ENCODE measurements at regions not wholly inside any gene's neighbourhood (a gene's known extent, or its start where the extent isn't known, plus 50 kb on each side); places are given as distances from the start of the nearest gene placed in this dataset.

- H3K9me3 ChIP-seq (ENCODE audit: control insufficient read depth in 2 of 2, low read length in 2 of 2): no peaks in the 10 kb centered on the region
- H3K27me3 ChIP-seq (ENCODE audit: control insufficient read depth in 2 of 2, insufficient read depth in 2 of 2, low read length in 2 of 2): no peaks in the 10 kb centered on the region
- H3K27ac ChIP-seq (ENCODE audit: low read depth in 2 of 2, low read length in 2 of 2): no peak overlapping the region
- no peaks in the 10 kb centered on the region for H3K36me3 ChIP-seq (ENCODE audit: control insufficient read depth in 2 of 2, insufficient read depth in 2 of 2, low read length in 2 of 2)
- no peak overlapping the region for H3K9ac ChIP-seq (ENCODE audit: low read depth in 1 of 2, low read length in 2 of 2)
- no peak overlapping the region for H3K4me3 ChIP-seq (ENCODE audit: low read length in 2 of 2)
- no peaks in the 10 kb centered on the region for H3K4me1 ChIP-seq (ENCODE audit: control insufficient read depth in 2 of 2, insufficient read depth in 2 of 2, low read length in 2 of 2)
These were observed 80.4 kb downstream of the EDNRB start for GRCh38 chr13:77838271-77838670.

- H3K27me3 ChIP-seq (ENCODE audit: control insufficient read depth in 2 of 2, insufficient read depth in 2 of 2, low read length in 2 of 2): no peaks in the 10 kb centered on the region
These were observed 82.2 kb downstream of the EDNRB start for GRCh38 chr13:77836423-77836822.

DNA sequence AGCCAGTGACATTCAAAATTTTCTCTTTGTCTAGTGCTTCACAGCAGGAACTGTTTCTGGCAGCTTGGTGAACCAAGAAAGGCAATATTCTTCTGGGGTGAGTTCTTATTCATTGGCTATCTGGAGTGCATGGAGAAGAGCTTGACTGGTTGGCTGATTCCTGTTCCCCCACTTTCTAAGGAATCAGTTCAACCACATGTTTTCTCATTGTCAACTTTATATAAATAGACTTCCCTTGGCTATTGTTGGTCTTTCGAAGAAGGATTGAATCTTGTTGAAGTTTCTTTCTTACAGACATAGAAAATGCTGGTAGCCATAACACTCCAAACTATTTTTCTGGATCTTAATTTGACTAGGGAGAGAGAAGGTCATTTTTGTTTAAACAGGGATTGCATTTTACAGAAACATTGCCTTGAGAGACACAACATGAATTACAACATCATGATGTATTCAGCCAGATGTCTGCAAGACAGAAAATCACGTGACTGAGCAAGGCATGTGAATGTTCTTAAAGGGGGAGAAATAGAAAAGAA, 85.2 kb downstream of the EDNRB start:
- Histone ChIP-seq H3K4me3 (ENCODE audit: low read length in 2 of 2) (no peak overlapping the region), H3K36me3 (ENCODE audit: control insufficient read depth in 2 of 2, insufficient read depth in 2 of 2, low read length in 2 of 2) (no peaks in the 10 kb centered on the region), H3K9ac (ENCODE audit: low read depth in 1 of 2, low read length in 2 of 2) (no peak overlapping the region), H3K27ac (ENCODE audit: low read depth in 2 of 2, low read length in 2 of 2) (peak overlapping the region in 1 of 2 donors; percentile 1), H3K27me3 (ENCODE audit: control insufficient read depth in 2 of 2, insufficient read depth in 2 of 2, low read length in 2 of 2) (no peaks in the 10 kb centered on the region), H3K9me3 (ENCODE audit: control insufficient read depth in 2 of 2, low read length in 2 of 2) (no peaks in the 10 kb centered on the region), H3K4me1 (ENCODE audit: control insufficient read depth in 2 of 2, insufficient read depth in 2 of 2, low read length in 2 of 2) (no peaks in the 10 kb centered on the region)

More at GRCh38 chr13:77836423-77836822, 82.2 kb downstream of the EDNRB start:
- H3K36me3 ChIP-seq (ENCODE audit: control insufficient read depth in 2 of 2, insufficient read depth in 2 of 2, low read length in 2 of 2): no peaks in the 10 kb centered on the region
- H3K9me3 ChIP-seq (ENCODE audit: control insufficient read depth in 2 of 2, low read length in 2 of 2): no peaks in the 10 kb centered on the region
- H3K4me1 ChIP-seq (ENCODE audit: control insufficient read depth in 2 of 2, insufficient read depth in 2 of 2, low read length in 2 of 2): no peaks in the 10 kb centered on the region
- H3K9ac ChIP-seq (ENCODE audit: low read depth in 1 of 2, low read length in 2 of 2): no peak overlapping the region
- H3K27ac ChIP-seq (ENCODE audit: low read depth in 2 of 2, low read length in 2 of 2): peak overlapping the region in 1 of 2 donors; percentile 10
- no peak overlapping the region for H3K4me3 ChIP-seq (ENCODE audit: low read length in 2 of 2)

GRCh38 chr13:77832339-77833100, 86.1 kb downstream of the EDNRB start:
- Histone ChIP-seq H3K9ac (ENCODE audit: low read depth in 1 of 2, low read length in 2 of 2) (no peak overlapping the region), H3K27ac (ENCODE audit: low read depth in 2 of 2, low read length in 2 of 2) (no peak overlapping the region), H3K27me3 (ENCODE audit: control insufficient read depth in 2 of 2, insufficient read depth in 2 of 2, low read length in 2 of 2) (no peaks in the 10 kb centered on the region), H3K9me3 (ENCODE audit: control insufficient read depth in 2 of 2, low read length in 2 of 2) (no peaks in the 10 kb centered on the region), H3K4me3 (ENCODE audit: low read length in 2 of 2) (no peak overlapping the region), H3K36me3 (ENCODE audit: control insufficient read depth in 2 of 2, insufficient read depth in 2 of 2, low read length in 2 of 2) (no peaks in the 10 kb centered on the region), H3K4me1 (ENCODE audit: control insufficient read depth in 2 of 2, insufficient read depth in 2 of 2, low read length in 2 of 2) (no peaks in the 10 kb centered on the region)

- Histone ChIP-seq H3K27ac (ENCODE audit: low read depth in 2 of 2, low read length in 2 of 2) (no peak overlapping the region), H3K9me3 (ENCODE audit: control insufficient read depth in 2 of 2, low read length in 2 of 2) (no peaks in the 10 kb centered on the region), H3K36me3 (ENCODE audit: control insufficient read depth in 2 of 2, insufficient read depth in 2 of 2, low read length in 2 of 2) (no peaks in the 10 kb centered on the region), H3K4me3 (ENCODE audit: low read length in 2 of 2) (no peak overlapping the region), H3K4me1 (ENCODE audit: control insufficient read depth in 2 of 2, insufficient read depth in 2 of 2, low read length in 2 of 2) (no peaks in the 10 kb centered on the region), H3K9ac (ENCODE audit: low read depth in 1 of 2, low read length in 2 of 2) (no peak overlapping the region), H3K27me3 (ENCODE audit: control insufficient read depth in 2 of 2, insufficient read depth in 2 of 2, low read length in 2 of 2) (no peaks in the 10 kb centered on the region)
These were observed 86.8 kb downstream of the EDNRB start for GRCh38 chr13:77831866-77832265.

DNA sequence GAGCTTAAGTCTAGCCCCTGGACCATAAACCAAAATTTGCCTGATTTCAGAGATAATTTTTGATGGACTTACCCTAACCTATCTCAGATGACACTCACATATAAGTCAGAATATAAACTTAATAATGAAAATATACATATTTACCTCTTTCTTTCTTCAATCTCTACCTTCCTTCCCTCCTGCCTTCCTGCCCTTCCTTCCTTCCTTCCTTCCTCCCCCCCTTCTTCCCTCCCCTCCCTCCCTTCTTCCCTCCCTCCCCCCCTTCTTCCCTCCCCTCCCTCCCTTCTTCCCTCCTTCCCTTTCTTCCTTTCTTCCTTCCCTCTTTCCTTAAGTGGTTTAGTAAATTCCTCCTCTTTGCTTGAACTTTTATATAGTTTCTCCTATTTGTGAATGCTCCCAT, 88.7 kb downstream of the EDNRB start:
- Histone ChIP-seq H3K4me1 (ENCODE audit: control insufficient read depth in 2 of 2, insufficient read depth in 2 of 2, low read length in 2 of 2) (no peaks in the 10 kb centered on the region), H3K36me3 (ENCODE audit: control insufficient read depth in 2 of 2, insufficient read depth in 2 of 2, low read length in 2 of 2) (no peaks in the 10 kb centered on the region), H3K9me3 (ENCODE audit: control insufficient read depth in 2 of 2, low read length in 2 of 2) (no peaks in the 10 kb centered on the region), H3K9ac (ENCODE audit: low read depth in 1 of 2, low read length in 2 of 2) (no peak overlapping the region), H3K27me3 (ENCODE audit: control insufficient read depth in 2 of 2, insufficient read depth in 2 of 2, low read length in 2 of 2) (no peaks in the 10 kb centered on the region), H3K4me3 (ENCODE audit: low read length in 2 of 2) (no peak overlapping the region), H3K27ac (ENCODE audit: low read depth in 2 of 2, low read length in 2 of 2) (no peak overlapping the region)

GRCh38 chr13:77828799-77829198, 89.8 kb downstream of the EDNRB start:
- no peaks in the 10 kb centered on the region for H3K9me3 ChIP-seq (ENCODE audit: control insufficient read depth in 2 of 2, low read length in 2 of 2)
- no peaks in the 10 kb centered on the region for H3K27me3 ChIP-seq (ENCODE audit: control insufficient read depth in 2 of 2, insufficient read depth in 2 of 2, low read length in 2 of 2)
- H3K36me3 ChIP-seq (ENCODE audit: control insufficient read depth in 2 of 2, insufficient read depth in 2 of 2, low read length in 2 of 2): no peaks in the 10 kb centered on the region
- H3K9ac ChIP-seq (ENCODE audit: low read depth in 1 of 2, low read length in 2 of 2): no peak overlapping the region
- no peak overlapping the region for H3K27ac ChIP-seq (ENCODE audit: low read depth in 2 of 2, low read length in 2 of 2)
- no peaks in the 10 kb centered on the region for H3K4me1 ChIP-seq (ENCODE audit: control insufficient read depth in 2 of 2, insufficient read depth in 2 of 2, low read length in 2 of 2)
- H3K4me3 ChIP-seq (ENCODE audit: low read length in 2 of 2): no peak overlapping the region

DNA sequence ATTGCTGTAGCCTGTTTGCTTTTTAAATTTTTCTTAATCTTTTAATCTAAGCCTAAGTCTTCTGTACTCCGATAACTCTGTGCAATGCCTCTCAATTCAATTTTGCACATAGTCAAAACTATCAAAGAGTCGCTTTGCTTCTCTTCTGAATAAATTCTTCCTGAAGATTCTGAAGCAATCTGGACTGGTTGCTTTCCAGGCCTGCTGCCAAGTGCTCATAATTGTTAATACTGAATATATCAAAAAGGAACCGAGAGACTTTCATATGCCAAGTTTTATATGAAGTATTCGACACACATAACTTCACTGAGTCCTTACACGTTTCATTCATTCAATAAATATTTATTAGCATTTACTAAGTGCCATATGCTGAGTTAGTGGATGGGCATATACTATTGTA, 91.3 kb downstream of the EDNRB start:
- Histone ChIP-seq H3K9me3 (ENCODE audit: control insufficient read depth in 2 of 2, low read length in 2 of 2) (no peaks in the 10 kb centered on the region), H3K27ac (ENCODE audit: low read depth in 2 of 2, low read length in 2 of 2) (no peak overlapping the region), H3K4me3 (ENCODE audit: low read length in 2 of 2) (no peak overlapping the region), H3K27me3 (ENCODE audit: control insufficient read depth in 2 of 2, insufficient read depth in 2 of 2, low read length in 2 of 2) (no peaks in the 10 kb centered on the region), H3K4me1 (ENCODE audit: control insufficient read depth in 2 of 2, insufficient read depth in 2 of 2, low read length in 2 of 2) (no peaks in the 10 kb centered on the region), H3K36me3 (ENCODE audit: control insufficient read depth in 2 of 2, insufficient read depth in 2 of 2, low read length in 2 of 2) (no peaks in the 10 kb centered on the region), H3K9ac (ENCODE audit: low read depth in 1 of 2, low read length in 2 of 2) (no peak overlapping the region)

- H3K36me3 ChIP-seq (ENCODE audit: control insufficient read depth in 2 of 2, insufficient read depth in 2 of 2, low read length in 2 of 2): no peaks in the 10 kb centered on the region
- no peaks in the 10 kb centered on the region for H3K4me1 ChIP-seq (ENCODE audit: control insufficient read depth in 2 of 2, insufficient read depth in 2 of 2, low read length in 2 of 2)
- no peaks in the 10 kb centered on the region for H3K9me3 ChIP-seq (ENCODE audit: control insufficient read depth in 2 of 2, low read length in 2 of 2)
- H3K9ac ChIP-seq (ENCODE audit: low read depth in 1 of 2, low read length in 2 of 2): no peak overlapping the region
- H3K27me3 ChIP-seq (ENCODE audit: control insufficient read depth in 2 of 2, insufficient read depth in 2 of 2, low read length in 2 of 2): no peaks in the 10 kb centered on the region
- no peak overlapping the region for H3K4me3 ChIP-seq (ENCODE audit: low read length in 2 of 2)
- no peak overlapping the region for H3K27ac ChIP-seq (ENCODE audit: low read depth in 2 of 2, low read length in 2 of 2)
These were observed 98.0 kb downstream of the EDNRB start for GRCh38 chr13:77820431-77821149.

- H3K36me3 ChIP-seq (ENCODE audit: control insufficient read depth in 2 of 2, insufficient read depth in 2 of 2, low read length in 2 of 2): no peaks in the 10 kb centered on the region
These were observed 101.1 kb downstream of the EDNRB start for GRCh38 chr13:77817521-77817920.

More at GRCh38 chr13:77817521-77817920, 101.1 kb downstream of the EDNRB start:
- Histone ChIP-seq H3K9ac (ENCODE audit: low read depth in 1 of 2, low read length in 2 of 2) (no peak overlapping the region), H3K27me3 (ENCODE audit: control insufficient read depth in 2 of 2, insufficient read depth in 2 of 2, low read length in 2 of 2) (no peaks in the 10 kb centered on the region), H3K4me1 (ENCODE audit: control insufficient read depth in 2 of 2, insufficient read depth in 2 of 2, low read length in 2 of 2) (no peaks in the 10 kb centered on the region), H3K27ac (ENCODE audit: low read depth in 2 of 2, low read length in 2 of 2) (no peak overlapping the region), H3K4me3 (ENCODE audit: low read length in 2 of 2) (no peak overlapping the region), H3K9me3 (ENCODE audit: control insufficient read depth in 2 of 2, low read length in 2 of 2) (no peaks in the 10 kb centered on the region)

All from mucosa of rectum (tissue), 2 donors.